DOHH2 (cell line): ENCODE measurements at regions not wholly inside any gene's neighbourhood (a gene's known extent, or its start where the extent isn't known, plus 50 kb on each side); places are given as distances from the start of the nearest gene placed in this dataset.

ENCODE experiments used
- EZH2phosphoT487 ChIP-seq: fragments of 200-600 bp; sonication (generic); IDR thresholded peaks from 2 replicates; pipeline ENCODE4 v1.6.1; 2017; ENCODE audit warnings: borderline replicate concordance, mild to moderate bottlenecking, antibody characterized with exemption, low read length, moderate library complexity, mixed read lengths
- TF ChIP-seq, protein P1 (sequence below): fragments of 200-600 bp; sonication (generic); IDR thresholded peaks from one replicate; pipeline ENCODE4 v1.5.1; 2014; ENCODE audit warnings: antibody characterized with exemption, mild to moderate bottlenecking, low read depth, low read length; ENCODE audit not compliant: poor library complexity, severe bottlenecking

- TF ChIP-seq, protein P1, sequence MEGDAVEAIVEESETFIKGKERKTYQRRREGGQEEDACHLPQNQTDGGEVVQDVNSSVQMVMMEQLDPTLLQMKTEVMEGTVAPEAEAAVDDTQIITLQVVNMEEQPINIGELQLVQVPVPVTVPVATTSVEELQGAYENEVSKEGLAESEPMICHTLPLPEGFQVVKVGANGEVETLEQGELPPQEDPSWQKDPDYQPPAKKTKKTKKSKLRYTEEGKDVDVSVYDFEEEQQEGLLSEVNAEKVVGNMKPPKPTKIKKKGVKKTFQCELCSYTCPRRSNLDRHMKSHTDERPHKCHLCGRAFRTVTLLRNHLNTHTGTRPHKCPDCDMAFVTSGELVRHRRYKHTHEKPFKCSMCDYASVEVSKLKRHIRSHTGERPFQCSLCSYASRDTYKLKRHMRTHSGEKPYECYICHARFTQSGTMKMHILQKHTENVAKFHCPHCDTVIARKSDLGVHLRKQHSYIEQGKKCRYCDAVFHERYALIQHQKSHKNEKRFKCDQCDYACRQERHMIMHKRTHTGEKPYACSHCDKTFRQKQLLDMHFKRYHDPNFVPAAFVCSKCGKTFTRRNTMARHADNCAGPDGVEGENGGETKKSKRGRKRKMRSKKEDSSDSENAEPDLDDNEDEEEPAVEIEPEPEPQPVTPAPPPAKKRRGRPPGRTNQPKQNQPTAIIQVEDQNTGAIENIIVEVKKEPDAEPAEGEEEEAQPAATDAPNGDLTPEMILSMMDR: no peak
- TF ChIP-seq EZH2phosphoT487: no peak
These were observed 58.8 kb upstream of the SLC7A14 start for GRCh38 chr3:170644711-170645110.
